GM23338 (cell line): ENCODE measurements at regions not wholly inside any gene's neighbourhood (a gene's known extent, or its start where the extent isn't known, plus 50 kb on each side); places are given as distances from the start of the nearest gene placed in this dataset.

Experiments used
- ATAC-seq: fragments of 200-7000 bp; cut with Tn5 transposase; 3 replicates; pipeline ENCODE4 v1.9.1; 2020
- DNase-seq: peaks from one replicate; pipeline ENCODE4 v3.0.0-alpha.2; 2015; ENCODE audit warnings: low spot score
- H2AFZ ChIP-seq: fragments of 200-600 bp; sonication (generic); 2 replicates; pipeline ENCODE4 v1.8.0; 2016; ENCODE audit warnings: antibody characterized with exemption, mild to moderate bottlenecking, moderate library complexity
- H3F3A ChIP-seq: fragments of 200-600 bp; sonication (generic); replicated peaks from 2 replicates; pipeline ENCODE4 v1.8.0; 2017; ENCODE audit warnings: antibody characterized with exemption, mixed run types, low read depth
- H3K27ac ChIP-seq: fragments of 200-600 bp; sonication (generic); 2 replicates; pipeline ENCODE4 v1.6.1; 2016; ENCODE audit warnings: low read depth
- H3K27me3 ChIP-seq: fragments of 200-600 bp; sonication (generic); 2 replicates; pipeline ENCODE4 v1.8.0; 2016; ENCODE audit warnings: mild to moderate bottlenecking, mixed run types, moderate library complexity; ENCODE audit not compliant: insufficient read depth
- H3K36me3 ChIP-seq: fragments of 200-600 bp; sonication (generic); 2 replicates; pipeline ENCODE4 v1.8.0; 2016; ENCODE audit warnings: mild to moderate bottlenecking; ENCODE audit not compliant: insufficient read depth
- H3K4me1 ChIP-seq: fragments of 200-600 bp; sonication (generic); 2 replicates; pipeline ENCODE4 v1.8.0; 2016; ENCODE audit warnings: mild to moderate bottlenecking, moderate library complexity; ENCODE audit not compliant: insufficient read depth
- H3K4me2 ChIP-seq: fragments of 200-600 bp; sonication (generic); 2 replicates; pipeline ENCODE4 v1.7.1; 2017; ENCODE audit warnings: mixed run types
- H3K4me3 ChIP-seq: fragments of 200-600 bp; sonication (generic); 2 replicates; pipeline ENCODE4 v1.6.1; 2016; ENCODE audit warnings: mixed run types
- H3K79me2 ChIP-seq: fragments of 200-600 bp; sonication (generic); replicated peaks from 2 replicates; pipeline ENCODE4 v1.8.0; 2017; ENCODE audit warnings: mild to moderate bottlenecking; ENCODE audit not compliant: insufficient read depth
- H3K9me2 ChIP-seq: fragments of 200-600 bp; sonication (generic); 2 replicates; pipeline ENCODE4 v1.8.0; 2017; ENCODE audit not compliant: insufficient read depth
- H4K20me1 ChIP-seq: fragments of 200-600 bp; sonication (generic); replicated peaks from 2 replicates; pipeline ENCODE4 v1.8.0; 2017; ENCODE audit warnings: mild to moderate bottlenecking; ENCODE audit not compliant: insufficient read depth
- H3K27ac Mint-ChIP-seq: 2 replicates; pipeline ENCODE4 v1.8.0; 2020; ENCODE audit warnings: inconsistent platforms, mild to moderate bottlenecking, moderate library complexity, mixed read lengths
- H3K27me3 Mint-ChIP-seq: 3 replicates; pipeline ENCODE4 v1.8.0; 2022; ENCODE audit warnings: low read depth, mild to moderate bottlenecking, moderate library complexity, mixed read lengths, inconsistent platforms; ENCODE audit not compliant: insufficient read depth, poor library complexity
- H3K36me3 Mint-ChIP-seq: 3 replicates; pipeline ENCODE4 v1.8.0; 2021; ENCODE audit warnings: low read depth, mild to moderate bottlenecking, inconsistent platforms, moderate library complexity, mixed read lengths
- H3K4me1 Mint-ChIP-seq: 3 replicates; pipeline ENCODE4 v1.8.0; 2020; ENCODE audit warnings: mild to moderate bottlenecking, inconsistent platforms, mixed read lengths
- H3K4me3 Mint-ChIP-seq: 3 replicates; pipeline ENCODE4 v1.8.0; 2021; ENCODE audit warnings: moderate library complexity, mild to moderate bottlenecking, inconsistent platforms, mixed read lengths
- H3K9me3 Mint-ChIP-seq: 3 replicates; pipeline ENCODE4 v1.8.0; 2020; ENCODE audit warnings: moderate library complexity, mild to moderate bottlenecking, inconsistent platforms, mixed read lengths
- CREB1 ChIP-seq: fragments of 250-450 bp; sonication (Bioruptor Pico); IDR thresholded peaks from 2 replicates; pipeline ENCODE4 v1.5.0; 2020; ENCODE audit warnings: low read depth, mild to moderate bottlenecking, moderate library complexity
- CTCF ChIP-seq, 2 experiments: fragments of 200-600 bp in 1 of 2; sonication (generic) in 1 of 2; conservative IDR thresholded peaks; 2 replicates each; pipeline versions ENCODE4 v1.5.1 to v1.6.1; 2016 to 2017; ENCODE audit warnings: antibody characterized with exemption in 2 of 2, low read depth in 2 of 2, mild to moderate bottlenecking in 2 of 2, moderate library complexity in 1 of 2
- ETS1 ChIP-seq: IDR thresholded peaks from 2 replicates; pipeline ENCODE4 v1.6.1; 2016; ENCODE audit warnings: antibody characterized with exemption
- EZH2 ChIP-seq: fragments of 200-600 bp; sonication (generic); IDR thresholded peaks from one replicate; pipeline ENCODE4 v1.8.0; 2017; ENCODE audit warnings: antibody characterized with exemption, mild to moderate bottlenecking, low read depth; ENCODE audit not compliant: unreplicated experiment
- NANOG ChIP-seq: IDR thresholded peaks from 2 replicates; pipeline ENCODE4 v1.6.1; 2016; ENCODE audit warnings: antibody characterized with exemption, borderline replicate concordance
- REST ChIP-seq: IDR thresholded peaks from one replicate; pipeline ENCODE4 v1.6.1; 2018; ENCODE audit warnings: antibody characterized with exemption; ENCODE audit not compliant: unreplicated experiment
- STAT1 ChIP-seq: IDR thresholded peaks from one replicate; pipeline ENCODE4 v1.6.1; 2016; ENCODE audit warnings: antibody characterized with exemption; ENCODE audit not compliant: unreplicated experiment
- ZNF114 ChIP-seq: fragments of 250-450 bp; sonication (Bioruptor Pico); IDR thresholded peaks from 2 replicates; pipeline ENCODE4 v1.5.0; 2020; ENCODE audit warnings: mild to moderate bottlenecking, moderate library complexity
- ZNF331 ChIP-seq: fragments of 250-450 bp; sonication (Bioruptor Pico); IDR thresholded peaks from 2 replicates; pipeline ENCODE4 v1.5.0; 2020; ENCODE audit warnings: low read depth, mild to moderate bottlenecking, moderate library complexity
- ZNF462 ChIP-seq: fragments of 250-450 bp; sonication (Bioruptor Pico); IDR thresholded peaks from 2 replicates; pipeline ENCODE4 v1.5.0; 2020; ENCODE audit warnings: mild to moderate bottlenecking, moderate library complexity

- H3K27ac Mint-ChIP-seq = no peak overlapping the region
- Histone ChIP-seq H3K79me2 (no peaks in the 10 kb centered on the region), H4K20me1 (no peaks in the 10 kb centered on the region), H3K4me2 (no peak overlapping the region), H3K4me3 (no peak overlapping the region), H3K9me2 (0 out of 2 replicates have a peak, but pooled peaks cover 3% of the 10 kb centered on the region), H3K27ac (no peak overlapping the region), H3K27me3 (no peaks in the 10 kb centered on the region), H3K4me1 (no peaks in the 10 kb centered on the region), H2AFZ (no peak overlapping the region), H3K36me3 (no peaks in the 10 kb centered on the region), H3F3A (no peaks in the 10 kb centered on the region)
- H3K36me3 Mint-ChIP-seq = no peaks in the 10 kb centered on the region
- no peak for TF ChIP-seq CTCF (conservative IDR thresholded peaks at IDR 0.05; ENCODE audit: low read depth in 2 of 2)
- H3K27me3 Mint-ChIP-seq = no peaks in the 10 kb centered on the region
- peaks cover 7% of the 10 kb centered on the region; the same call in 1 of the 3 replicates for H3K9me3 Mint-ChIP-seq
- H3K4me3 Mint-ChIP-seq = no peak overlapping the region
- no peaks in the 10 kb centered on the region for H3K4me1 Mint-ChIP-seq
- no peak for ATAC-seq
- no peak for DNase-seq
These were observed 52.6 kb upstream of the ZNF385D start for GRCh38 chr3:21803604-21804003.

- no peaks in the 10 kb centered on the region for H4K20me1 ChIP-seq
- no peak overlapping the region for H2AFZ ChIP-seq
- DNase-seq = no peak
- H3K4me1 ChIP-seq = no peaks in the 10 kb centered on the region
- no peaks in the 10 kb centered on the region for H3F3A ChIP-seq
- ATAC-seq = no peak
- no peaks in the 10 kb centered on the region for H3K79me2 ChIP-seq
- Mint-ChIP-seq H3K27ac (no peak overlapping the region), H3K27me3 (no peaks in the 10 kb centered on the region), H3K36me3 (no peaks in the 10 kb centered on the region), H3K9me3 (peaks cover 5% of the 10 kb centered on the region; the same call in 1 of the 3 replicates), H3K4me1 (no peaks in the 10 kb centered on the region), H3K4me3 (no peak overlapping the region)
- H3K4me2 ChIP-seq = no peak overlapping the region
- H3K9me2 ChIP-seq = 0 out of 2 replicates have a peak, but pooled peaks cover 3% of the 10 kb centered on the region
- H3K36me3 ChIP-seq = no peaks in the 10 kb centered on the region
- H3K27me3 ChIP-seq = no peaks in the 10 kb centered on the region
- no peak overlapping the region for H3K27ac ChIP-seq
- no peak overlapping the region for H3K4me3 ChIP-seq
- TF ChIP-seq ZNF114 (CRISPR knock-in tag) = no peak
- no peak for TF ChIP-seq ZNF331 (CRISPR knock-in tag)
- TF ChIP-seq EZH2 = no peak
- TF ChIP-seq STAT1 = no peak
- TF ChIP-seq NANOG = no peak
- no peak for TF ChIP-seq ETS1
- TF ChIP-seq ZNF462 = no peak
- TF ChIP-seq CREB1 (CRISPR knock-in tag) = no peak
- TF ChIP-seq REST = no peak
These were observed 53.3 kb upstream of the ZNF385D start for GRCh38 chr3:21804330-21804729.
